GM21367 (cell line): ENCODE measurements at regions not wholly inside any gene's neighbourhood (a gene's known extent, or its start where the extent isn't known, plus 50 kb on each side); places are given as distances from the start of the nearest gene placed in this dataset.

Experiments used
- ATAC-seq: cut with Tn5 transposase; IDR thresholded peaks from one replicate; pipeline ENCODE4 v1.9.1; 2021; ENCODE audit not compliant: unreplicated experiment

DNA sequence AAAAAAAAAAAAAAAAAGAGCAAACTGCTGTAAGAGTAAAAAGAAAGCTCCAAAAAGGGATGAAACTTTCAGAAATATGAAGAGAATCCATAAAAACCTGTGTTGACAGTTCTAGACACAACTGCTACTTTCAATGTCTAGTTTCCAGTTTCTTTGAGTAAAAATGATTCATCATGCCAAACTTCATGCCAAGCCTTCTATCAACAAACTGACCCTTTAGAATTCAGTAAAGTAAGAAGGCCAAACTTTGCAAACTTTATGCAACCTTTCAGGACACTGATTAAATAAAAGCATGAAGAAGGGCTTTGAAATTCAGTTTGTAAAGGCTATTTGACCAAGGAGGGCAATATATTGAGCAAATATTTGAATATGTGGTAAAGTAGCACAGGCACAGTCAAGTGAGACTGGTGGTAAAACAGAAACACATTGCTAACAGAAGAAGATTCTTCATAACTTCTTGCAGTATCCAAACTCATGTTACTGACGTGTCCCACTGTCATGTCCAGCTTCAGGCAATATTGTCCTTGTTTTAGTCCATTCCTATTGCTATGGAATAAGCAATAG is 56.3 kb upstream of the CFAP20DC start:
- no peak for ATAC-seq

GRCh38 chr3:59103552-59103951 is 53.7 kb upstream of the CFAP20DC start:
- no peak for ATAC-seq

DNA sequence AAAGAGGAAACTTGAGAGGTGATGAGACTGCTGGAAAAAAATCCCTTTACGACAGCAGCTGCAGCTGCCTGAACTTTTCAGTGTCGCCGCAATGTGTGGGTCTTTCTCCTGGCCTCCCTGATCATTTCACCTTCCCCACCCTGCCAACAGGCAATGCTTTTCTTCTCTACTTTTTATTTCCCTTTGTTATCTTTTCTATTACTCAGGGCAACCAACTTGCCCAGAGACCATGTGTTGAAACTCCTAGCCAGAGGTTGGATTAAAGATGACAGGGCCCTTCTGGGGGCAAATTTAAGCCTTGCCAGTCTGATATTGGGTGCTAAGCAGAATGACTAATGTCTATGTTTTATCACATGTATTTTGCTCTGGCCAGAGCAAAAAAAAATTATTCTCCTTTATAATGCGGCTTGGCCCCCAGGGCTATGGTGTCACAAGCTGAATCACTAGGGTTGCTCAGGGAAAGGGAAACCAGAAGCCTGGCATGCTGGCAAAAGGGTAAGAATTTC is 51.5 kb upstream of the CFAP20DC start:
- no peak for ATAC-seq
